Transverse colon (tissue), 3 donors: ENCODE measurements at regions not wholly inside any gene's neighbourhood (a gene's known extent, or its start where the extent isn't known, plus 50 kb on each side); places are given as distances from the start of the nearest gene placed in this dataset.

ENCODE experiments used
- POLR2A ChIP-seq: fragments of 450-650 bp; IDR thresholded peaks from one replicate; pipeline ENCODE4 v1.6.1; 2016; ENCODE audit warnings: antibody characterized with exemption, mild to moderate bottlenecking, moderate library complexity
- POLR2AphosphoS5 ChIP-seq, 3 donors: sonication (generic); formaldehyde crosslinking; IDR thresholded peaks; one replicate each; pipeline ENCODE4 v1.6.1; 2016; ENCODE audit warnings: antibody characterized with exemption in 3 of 3

GRCh38 chr13:63632321-63632720, 2216.7 kb upstream of the PCDH20 start:
- TF ChIP-seq POLR2AphosphoS5 (IDR thresholded peaks at IDR 0.05) (no peak), POLR2A (no peak)
